Stimulated activated CD4-positive, alpha-beta T cell treated with anti-CD3 and anti-CD28 coated beads, TNF-alpha, amount 100 ng/mL, for 24 hours (primary cell): ENCODE measurements at regions not wholly inside any gene's neighbourhood (a gene's known extent, or its start where the extent isn't known, plus 50 kb on each side); places are given as distances from the start of the nearest gene placed in this dataset.
A peak's percentile ranks its signal among the peaks of the same experiment; 100 is the strongest.

ENCODE experiments used
- DNase-seq, 3 experiments: peaks; one replicate each; pipeline ENCODE4 v3.0.0-alpha.2; 2020; ENCODE audit warnings: low read depth in 3 of 3

GRCh38 chr6:169165561-169166300 is 87.9 kb downstream of the THBS2 start:
- DNase-seq = no peak

- DNase-seq = no peak
These were observed 88.7 kb downstream of the THBS2 start for GRCh38 chr6:169164986-169165385.

GRCh38 chr6:169164451-169164850 is 89.2 kb downstream of the THBS2 start:
- DNase-seq = no peak

GRCh38 chr6:169163411-169163901 is 90.2 kb downstream of the THBS2 start:
- no peak for DNase-seq

- peak in 1 of 3 experiments; percentile 17 for DNase-seq
These were observed 90.8 kb downstream of the THBS2 start for GRCh38 chr6:169162752-169163407.

GRCh38 chr6:169162249-169162648 is 91.4 kb downstream of the THBS2 start:
- no peak for DNase-seq

- DNase-seq = no peak
These were observed 92.0 kb downstream of the THBS2 start for GRCh38 chr6:169161572-169162167.

- no peak for DNase-seq
These were observed 92.6 kb downstream of the THBS2 start for GRCh38 chr6:169160855-169161560.

GRCh38 chr6:169160091-169160854 is 93.4 kb downstream of the THBS2 start:
- DNase-seq = no peak

- no peak for DNase-seq
These were observed 94.3 kb downstream of the THBS2 start for GRCh38 chr6:169159331-169159730.

GRCh38 chr6:169158691-169159090 is 95.0 kb downstream of the THBS2 start:
- DNase-seq = no peak

GRCh38 chr6:169158174-169158573 is 95.5 kb downstream of the THBS2 start:
- no peak for DNase-seq

- no peak for DNase-seq
These were observed 96.2 kb downstream of the THBS2 start for GRCh38 chr6:169157197-169158148.

- DNase-seq = no peak
These were observed 96.9 kb downstream of the THBS2 start for GRCh38 chr6:169156793-169157147.

GRCh38 chr6:169156108-169156792 is 97.4 kb downstream of the THBS2 start:
- DNase-seq = no peak

- DNase-seq = no peak
These were observed 98.2 kb downstream of the THBS2 start for GRCh38 chr6:169155481-169155880.

- no peak for DNase-seq
These were observed 100.2 kb downstream of the THBS2 start for GRCh38 chr6:169153401-169153800.

GRCh38 chr6:169146521-169146920 is 107.1 kb downstream of the THBS2 start:
- no peak for DNase-seq

GRCh38 chr6:169145991-169146501 is 107.6 kb downstream of the THBS2 start:
- no peak for DNase-seq

GRCh38 chr6:169145496-169145895 is 108.2 kb downstream of the THBS2 start:
- DNase-seq = no peak
